Large intestine (tissue), 3 donors: ENCODE measurements at regions not wholly inside any gene's neighbourhood (a gene's known extent, or its start where the extent isn't known, plus 50 kb on each side); places are given as distances from the start of the nearest gene placed in this dataset.
"Not testable (repeated sequence)": the region's sequence is repeated elsewhere in the genome, so short reads cannot be mapped to it uniquely, and the experiment has no call there.

Experiments used
- DNase-seq, 2 donors: peaks; one replicate each; pipeline versions ENCODE4 v3.0.0 to v3.0.0-alpha.2; 2013
- H3K27ac ChIP-seq: one replicate; pipeline ENCODE4 v1.5.1; 2013; ENCODE audit warnings: low read length
- H3K27me3 ChIP-seq: 2 replicates; pipeline ENCODE4 v1.6.1; 2013; ENCODE audit warnings: low read length; ENCODE audit not compliant: control insufficient read depth, insufficient read depth
- H3K36me3 ChIP-seq: 2 replicates; pipeline ENCODE4 v1.6.1; 2013; ENCODE audit warnings: low read length; ENCODE audit not compliant: control insufficient read depth, insufficient read depth
- H3K4me1 ChIP-seq: one replicate; pipeline ENCODE4 v1.6.1; 2013; ENCODE audit warnings: low read length; ENCODE audit not compliant: control insufficient read depth, insufficient read depth
- H3K4me3 ChIP-seq: one replicate; pipeline ENCODE4 v1.5.1; 2013; ENCODE audit warnings: low read length
- H3K9me3 ChIP-seq: one replicate; pipeline ENCODE4 v1.6.1; 2013; ENCODE audit warnings: mild to moderate bottlenecking, low read depth, low read length, moderate library complexity; ENCODE audit not compliant: control insufficient read depth
- WGBS: methylation state at CpG from one replicate; pipeline ENCODE4 v1.1.5; 2013; ENCODE audit warnings: low lambda C conversion rate; ENCODE audit not compliant: insufficient coverage; 5-methylcytosine and 5-hydroxymethylcytosine counted together

GRCh38 chr3:88444251-88444650, 294.5 kb downstream of the C3orf38 start:
- Histone ChIP-seq H3K4me3 (no peak overlapping the region), H3K36me3 (no peaks in the 10 kb centered on the region), H3K9me3 (no peaks in the 10 kb centered on the region), H3K27me3 (no peaks in the 10 kb centered on the region), H3K4me1 (no peaks in the 10 kb centered on the region), H3K27ac (no peak overlapping the region)
- WGBS: 89% methylated on average over 1 of the region's 1 CpG
- no peak for DNase-seq

GRCh38 chr3:88452228-88452627, 302.5 kb downstream of the C3orf38 start:
- DNase-seq: no peak
- Histone ChIP-seq H3K4me3 (no peak overlapping the region), H3K9me3 (no peaks in the 10 kb centered on the region), H3K27me3 (no peaks in the 10 kb centered on the region), H3K36me3 (no peaks in the 10 kb centered on the region), H3K4me1 (no peaks in the 10 kb centered on the region), H3K27ac (no peak overlapping the region)
- 100% methylated on average over 1 of the region's 4 CpGs for WGBS

GRCh38 chr3:88460369-88460768, 310.6 kb downstream of the C3orf38 start:
- 94% methylated on average over 2 of the region's 3 CpGs for WGBS
- Histone ChIP-seq H3K4me1 (no peaks in the 10 kb centered on the region), H3K27ac (no peak overlapping the region), H3K9me3 (no peaks in the 10 kb centered on the region), H3K4me3 (no peak overlapping the region), H3K36me3 (no peaks in the 10 kb centered on the region), H3K27me3 (no peaks in the 10 kb centered on the region)
- no peak for DNase-seq

- H3K27ac ChIP-seq: no peak overlapping the region
- no peaks in the 10 kb centered on the region for H3K27me3 ChIP-seq
- H3K4me1 ChIP-seq: no peaks in the 10 kb centered on the region
- peaks cover 4% of the 10 kb centered on the region for H3K9me3 ChIP-seq
- DNase-seq: no peak
- H3K36me3 ChIP-seq: no peaks in the 10 kb centered on the region
- H3K4me3 ChIP-seq: no peak overlapping the region
Measured at GRCh38 chr3:88462230-88462629, 312.5 kb downstream of the C3orf38 start.

- WGBS: no CpG with 5 or more reads among the region's 5 CpGs
- H3K4me3 ChIP-seq: no peak overlapping the region
Measured at GRCh38 chr3:88467191-88467590, 317.4 kb downstream of the C3orf38 start.

GRCh38 chr3:88469216-88469615, 319.5 kb downstream of the C3orf38 start:
- Histone ChIP-seq H3K36me3 (no peaks in the 10 kb centered on the region), H3K4me3 (no peak overlapping the region), H3K27ac (no peak overlapping the region), H3K27me3 (no peaks in the 10 kb centered on the region), H3K9me3 (peaks cover 5% of the 10 kb centered on the region), H3K4me1 (no peaks in the 10 kb centered on the region)
- DNase-seq: no peak
- WGBS: no CpG with 5 or more reads among the region's 1 CpG

More at GRCh38 chr3:88467191-88467590, 317.4 kb downstream of the C3orf38 start:
- Histone ChIP-seq H3K27ac (no peak overlapping the region), H3K27me3 (no peaks in the 10 kb centered on the region), H3K36me3 (no peaks in the 10 kb centered on the region), H3K9me3 (peaks cover 5% of the 10 kb centered on the region), H3K4me1 (no peaks in the 10 kb centered on the region)
- no peak for DNase-seq

- no peaks in the 10 kb centered on the region for H3K36me3 ChIP-seq
Measured at GRCh38 chr3:88478460-88478859, 328.7 kb downstream of the C3orf38 start.

GRCh38 chr3:88480822-88481221, 331.1 kb downstream of the C3orf38 start:
- Histone ChIP-seq H3K4me1 (no peaks in the 10 kb centered on the region), H3K36me3 (no peaks in the 10 kb centered on the region), H3K27ac (no peak overlapping the region), H3K27me3 (no peaks in the 10 kb centered on the region), H3K9me3 (no peaks in the 10 kb centered on the region), H3K4me3 (no peak overlapping the region)
- WGBS: 83% methylated on average over 2 of the region's 3 CpGs
- DNase-seq: no peak

More at GRCh38 chr3:88478460-88478859, 328.7 kb downstream of the C3orf38 start:
- Histone ChIP-seq H3K4me1 (no peaks in the 10 kb centered on the region), H3K9me3 (no peaks in the 10 kb centered on the region), H3K4me3 (no peak overlapping the region), H3K27me3 (no peaks in the 10 kb centered on the region), H3K27ac (no peak overlapping the region)
- DNase-seq: no peak
- 0% methylated on average over 1 of the region's 1 CpG for WGBS

- H3K4me1 ChIP-seq: no peaks in the 10 kb centered on the region
- no peaks in the 10 kb centered on the region for H3K9me3 ChIP-seq
- DNase-seq: no peak
- no peaks in the 10 kb centered on the region for H3K27me3 ChIP-seq
- no peak overlapping the region for H3K4me3 ChIP-seq
- no peak overlapping the region for H3K27ac ChIP-seq
- no peaks in the 10 kb centered on the region for H3K36me3 ChIP-seq
Measured at GRCh38 chr3:88485001-88485400, 335.2 kb downstream of the C3orf38 start.

- H3K27me3 ChIP-seq, H3K9me3 ChIP-seq, H3K4me3 ChIP-seq, H3K27ac ChIP-seq, H3K4me1 ChIP-seq, DNase-seq, H3K36me3 ChIP-seq: not testable (repeated sequence)
- WGBS: no CpG with 5 or more reads among the region's 15 CpGs
Measured at GRCh38 chr3:88508818-88509217, 359.1 kb downstream of the C3orf38 start.

GRCh38 chr3:88509582-88509981, 359.8 kb downstream of the C3orf38 start:
- Histone ChIP-seq H3K27ac (no peak overlapping the region), H3K9me3 (no peaks in the 10 kb centered on the region), H3K4me3 (no peak overlapping the region), H3K36me3 (no peaks in the 10 kb centered on the region), H3K4me1 (no peaks in the 10 kb centered on the region), H3K27me3 (no peaks in the 10 kb centered on the region)
- peak; percentile 3 to 5 for DNase-seq
- 58% methylated on average over 2 of the region's 3 CpGs for WGBS
